ENCODE measurements at regions not wholly inside any gene's neighbourhood (a gene's known extent, or its start where the extent isn't known, plus 50 kb on each side); places are given as distances from the start of the nearest gene placed in this dataset.

DNA sequence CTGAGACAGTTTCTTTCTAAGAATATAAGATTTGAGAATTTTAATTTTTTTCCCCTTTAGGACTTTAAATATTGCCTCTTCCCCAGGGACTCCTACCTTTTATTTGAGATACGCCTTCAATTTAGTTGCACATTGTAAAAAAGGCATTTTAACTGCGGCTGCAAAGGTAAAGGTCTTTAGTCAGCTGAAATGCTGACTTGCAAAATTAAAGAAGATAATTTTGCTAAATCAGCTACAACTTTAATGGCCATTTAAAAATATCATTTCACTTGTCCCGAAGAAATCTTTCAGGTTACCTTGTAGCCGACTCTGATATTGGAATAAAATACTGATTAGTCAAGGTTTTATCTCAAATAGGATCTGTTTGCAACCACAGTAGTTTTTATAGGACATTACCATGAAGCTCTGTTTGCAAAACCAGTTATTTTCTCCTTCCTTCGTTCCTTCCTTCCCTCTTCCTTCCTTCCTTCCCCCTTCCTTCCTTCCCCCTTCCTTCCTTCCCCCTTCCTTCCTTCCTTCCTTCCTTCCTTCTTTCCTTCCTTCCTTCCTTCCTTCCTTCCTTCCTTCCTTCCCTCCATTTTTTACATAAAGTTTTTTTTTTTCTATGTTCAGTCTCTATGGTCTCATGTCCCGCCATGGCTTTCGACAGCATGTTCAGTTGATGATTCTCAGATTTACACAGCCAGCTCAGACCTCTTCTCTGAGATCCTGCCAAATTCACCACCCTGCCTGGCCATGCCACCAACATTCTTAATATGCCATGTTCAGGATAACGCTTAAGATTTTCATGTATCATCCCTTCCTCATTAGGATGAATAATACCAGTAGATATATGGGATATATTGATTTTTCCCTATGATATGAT, 405.4 kb upstream of the PRKX start:
- TF ChIP-seq EZH2phosphoT487 (IDR thresholded peaks at IDR 0.05; ENCODE audit: borderline replicate concordance, low read length) (no peak), EZH2 (IDR thresholded peaks at IDR 0.05; ENCODE audit: low read length, unreplicated experiment) (no peak)
- TF ChIP-seq, protein P1, sequence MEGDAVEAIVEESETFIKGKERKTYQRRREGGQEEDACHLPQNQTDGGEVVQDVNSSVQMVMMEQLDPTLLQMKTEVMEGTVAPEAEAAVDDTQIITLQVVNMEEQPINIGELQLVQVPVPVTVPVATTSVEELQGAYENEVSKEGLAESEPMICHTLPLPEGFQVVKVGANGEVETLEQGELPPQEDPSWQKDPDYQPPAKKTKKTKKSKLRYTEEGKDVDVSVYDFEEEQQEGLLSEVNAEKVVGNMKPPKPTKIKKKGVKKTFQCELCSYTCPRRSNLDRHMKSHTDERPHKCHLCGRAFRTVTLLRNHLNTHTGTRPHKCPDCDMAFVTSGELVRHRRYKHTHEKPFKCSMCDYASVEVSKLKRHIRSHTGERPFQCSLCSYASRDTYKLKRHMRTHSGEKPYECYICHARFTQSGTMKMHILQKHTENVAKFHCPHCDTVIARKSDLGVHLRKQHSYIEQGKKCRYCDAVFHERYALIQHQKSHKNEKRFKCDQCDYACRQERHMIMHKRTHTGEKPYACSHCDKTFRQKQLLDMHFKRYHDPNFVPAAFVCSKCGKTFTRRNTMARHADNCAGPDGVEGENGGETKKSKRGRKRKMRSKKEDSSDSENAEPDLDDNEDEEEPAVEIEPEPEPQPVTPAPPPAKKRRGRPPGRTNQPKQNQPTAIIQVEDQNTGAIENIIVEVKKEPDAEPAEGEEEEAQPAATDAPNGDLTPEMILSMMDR (conservative IDR thresholded peaks at IDR 0.05; ENCODE audit: low read depth, low read length) = no peak
